GM20000 (cell line): ENCODE measurements at regions not wholly inside any gene's neighbourhood (a gene's known extent, or its start where the extent isn't known, plus 50 kb on each side); places are given as distances from the start of the nearest gene placed in this dataset.

Source experiments
- DNase-seq: peaks from one replicate; pipeline ENCODE4 v3.0.0; 2012; ENCODE audit warnings: low spot score
- TF ChIP-seq, protein P1 (sequence below): IDR thresholded peaks from 2 replicates; pipeline ENCODE4 v1.5.1; 2012; ENCODE audit warnings: mild to moderate bottlenecking, control low read depth; ENCODE audit errors: extremely low read depth, missing control alignments

GRCh38 chr1:73913025-73913424 is 285.0 kb downstream of the LRRIQ3 start:
- DNase-seq = no peak
- TF ChIP-seq, protein P1, sequence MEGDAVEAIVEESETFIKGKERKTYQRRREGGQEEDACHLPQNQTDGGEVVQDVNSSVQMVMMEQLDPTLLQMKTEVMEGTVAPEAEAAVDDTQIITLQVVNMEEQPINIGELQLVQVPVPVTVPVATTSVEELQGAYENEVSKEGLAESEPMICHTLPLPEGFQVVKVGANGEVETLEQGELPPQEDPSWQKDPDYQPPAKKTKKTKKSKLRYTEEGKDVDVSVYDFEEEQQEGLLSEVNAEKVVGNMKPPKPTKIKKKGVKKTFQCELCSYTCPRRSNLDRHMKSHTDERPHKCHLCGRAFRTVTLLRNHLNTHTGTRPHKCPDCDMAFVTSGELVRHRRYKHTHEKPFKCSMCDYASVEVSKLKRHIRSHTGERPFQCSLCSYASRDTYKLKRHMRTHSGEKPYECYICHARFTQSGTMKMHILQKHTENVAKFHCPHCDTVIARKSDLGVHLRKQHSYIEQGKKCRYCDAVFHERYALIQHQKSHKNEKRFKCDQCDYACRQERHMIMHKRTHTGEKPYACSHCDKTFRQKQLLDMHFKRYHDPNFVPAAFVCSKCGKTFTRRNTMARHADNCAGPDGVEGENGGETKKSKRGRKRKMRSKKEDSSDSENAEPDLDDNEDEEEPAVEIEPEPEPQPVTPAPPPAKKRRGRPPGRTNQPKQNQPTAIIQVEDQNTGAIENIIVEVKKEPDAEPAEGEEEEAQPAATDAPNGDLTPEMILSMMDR = no peak

- DNase-seq = no peak
- TF ChIP-seq, protein P1 = no peak
Observed at GRCh38 chr1:73911849-73912248, 286.1 kb downstream of the LRRIQ3 start.

GRCh38 chr1:73910466-73910865 is 287.5 kb downstream of the LRRIQ3 start:
- TF ChIP-seq, protein P1 = no peak
- DNase-seq = no peak

DNA sequence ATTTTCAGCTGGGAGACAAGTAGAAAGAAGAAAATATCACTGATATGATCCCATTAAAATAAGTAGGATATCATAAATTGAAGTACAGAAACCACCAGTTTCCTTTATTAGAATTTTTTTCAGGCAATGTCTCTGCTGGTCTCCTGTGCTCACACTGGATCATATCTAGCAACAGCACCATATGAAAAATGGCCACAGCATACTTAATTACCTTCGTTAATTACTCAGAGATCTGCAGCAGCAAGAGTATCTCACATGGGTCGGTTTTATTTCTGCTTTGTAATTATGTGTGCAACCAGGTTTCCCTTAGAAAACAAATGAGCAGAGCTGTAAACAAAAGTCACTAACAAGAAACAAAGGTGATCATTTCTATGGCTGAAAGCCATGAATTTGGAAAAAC is 287.9 kb downstream of the LRRIQ3 start:
- DNase-seq = no peak
- TF ChIP-seq, protein P1 = no peak

DNA sequence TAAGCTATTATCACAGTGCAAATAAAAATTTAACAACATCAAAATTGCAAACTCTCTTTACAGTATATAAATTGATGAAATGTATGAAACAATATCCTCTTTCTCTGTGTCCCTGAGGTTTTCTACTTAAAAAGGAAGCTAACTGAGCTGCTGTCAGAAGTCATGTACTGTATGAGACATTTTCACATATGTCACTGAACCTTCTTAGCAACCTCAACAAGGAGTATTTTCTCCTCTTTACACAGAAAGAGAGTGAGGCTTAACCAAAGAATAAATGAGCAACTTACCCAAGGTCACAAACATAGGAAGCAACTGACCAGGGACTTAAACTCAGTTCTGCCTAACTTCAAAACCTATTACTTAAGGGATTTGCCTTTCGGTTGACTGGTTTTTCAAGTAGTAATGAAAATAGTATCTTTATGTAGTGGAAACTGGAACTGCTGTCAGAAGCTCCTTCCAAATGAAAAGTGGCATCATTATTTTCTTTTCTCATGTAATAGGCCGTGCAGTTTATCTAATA is 288.9 kb downstream of the LRRIQ3 start:
- DNase-seq = no peak
- TF ChIP-seq, protein P1 = no peak

DNA sequence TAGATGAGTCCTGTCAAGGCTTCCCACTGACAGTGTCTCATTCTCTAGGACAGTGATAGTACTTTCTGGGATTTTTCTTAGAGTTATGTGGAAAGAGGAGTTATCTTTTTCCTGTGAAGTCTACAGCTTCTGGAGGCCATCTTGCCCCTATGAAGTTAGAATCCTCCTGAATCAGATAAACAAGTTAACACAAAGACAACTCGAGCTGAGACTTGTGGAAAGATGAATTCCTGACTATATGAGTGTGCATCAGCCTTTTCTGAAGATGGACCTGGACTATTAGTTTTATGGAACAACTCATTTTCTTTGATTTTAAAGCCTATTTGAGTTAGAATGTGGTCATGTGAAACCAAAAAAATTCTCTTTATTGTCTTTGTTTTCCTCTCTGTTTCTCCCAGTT is 290.9 kb downstream of the LRRIQ3 start:
- TF ChIP-seq, protein P1 = no peak
- DNase-seq = no peak

DNA sequence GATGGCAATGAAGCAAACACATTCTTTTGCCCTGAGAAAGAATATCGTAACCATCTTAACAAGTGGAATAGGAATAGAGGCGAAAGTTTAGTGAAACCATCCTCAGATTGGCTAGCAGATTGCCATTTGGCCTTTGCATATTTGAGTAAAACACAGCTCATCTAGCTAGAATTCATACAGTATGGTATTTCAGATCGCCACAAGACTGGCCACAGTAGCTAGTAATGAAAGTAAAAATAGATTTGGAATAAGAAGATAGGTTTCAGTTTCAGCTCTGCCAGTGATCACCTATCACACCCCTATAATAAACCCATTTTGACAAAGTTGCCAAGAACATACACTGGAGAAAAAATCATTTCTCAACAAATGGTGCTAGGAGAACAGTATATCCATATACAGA is 294.9 kb downstream of the LRRIQ3 start:
- DNase-seq = no peak
- TF ChIP-seq, protein P1 = no peak
